ENCODE measurements at regions not wholly inside any gene's neighbourhood (a gene's known extent, or its start where the extent isn't known, plus 50 kb on each side); places are given as distances from the start of the nearest gene placed in this dataset.

- no peak overlapping the region for H3K4me2 ChIP-seq (ENCODE audit: low read depth, low read length, poor library complexity, severe bottlenecking)
- H3F3A ChIP-seq (ENCODE audit: insufficient read depth): no peaks in the 10 kb centered on the region
- no peaks in the 10 kb centered on the region for H3K27me3 ChIP-seq (ENCODE audit: low read length)
- no peaks in the 10 kb centered on the region for H3K9me2 ChIP-seq (replicated peaks; ENCODE audit: insufficient read depth, low read length)
- H3K27ac ChIP-seq (ENCODE audit: low read depth, low read length): no peak overlapping the region
- no peaks in the 10 kb centered on the region for H3K36me3 ChIP-seq (ENCODE audit: low read length)
- no peak overlapping the region for H2AFZ ChIP-seq (ENCODE audit: low read depth, low read length, severe bottlenecking)
- no peaks in the 10 kb centered on the region for H3K9me3 ChIP-seq (ENCODE audit: insufficient read depth, low read length)
- H3K79me2 ChIP-seq (ENCODE audit: insufficient read depth, low read length): no peaks in the 10 kb centered on the region
- H4K20me1 ChIP-seq (ENCODE audit: low read depth, low read length): no peaks in the 10 kb centered on the region; the same call in 1 of the 2 replicates
- TF ChIP-seq EZH2phosphoT487 (conservative IDR thresholded peaks at IDR 0.05; ENCODE audit: low read length) (no peak), CTCF (IDR thresholded peaks at IDR 0.05; ENCODE audit: insufficient read depth, low read length, poor library complexity, severe bottlenecking) (no peak)
- H3K9ac ChIP-seq (ENCODE audit: low read length): no peak overlapping the region
- H3K4me3 ChIP-seq (ENCODE audit: insufficient read depth, low read length, poor library complexity, severe bottlenecking): no peak overlapping the region
Measured at GRCh38 chr12:124440841-124441381, 126.5 kb downstream of the NCOR2 start.

GRCh38 chr12:124440031-124440626 is 127.3 kb downstream of the NCOR2 start:
- Histone ChIP-seq H3F3A (ENCODE audit: insufficient read depth) (no peaks in the 10 kb centered on the region), H3K27me3 (ENCODE audit: low read length) (no peaks in the 10 kb centered on the region), H3K9me2 (replicated peaks; ENCODE audit: insufficient read depth, low read length) (no peaks in the 10 kb centered on the region), H3K79me2 (ENCODE audit: insufficient read depth, low read length) (no peaks in the 10 kb centered on the region), H3K27ac (ENCODE audit: low read depth, low read length) (no peak overlapping the region), H3K36me3 (ENCODE audit: low read length) (no peaks in the 10 kb centered on the region), H2AFZ (ENCODE audit: low read depth, low read length, severe bottlenecking) (no peak overlapping the region), H3K9ac (ENCODE audit: low read length) (no peak overlapping the region), H3K4me2 (ENCODE audit: low read depth, low read length, poor library complexity, severe bottlenecking) (no peak overlapping the region), H4K20me1 (ENCODE audit: low read depth, low read length) (no peaks in the 10 kb centered on the region; the same call in 1 of the 2 replicates), H3K4me3 (ENCODE audit: insufficient read depth, low read length, poor library complexity, severe bottlenecking) (no peak overlapping the region), H3K9me3 (ENCODE audit: insufficient read depth, low read length) (no peaks in the 10 kb centered on the region)
- TF ChIP-seq EZH2phosphoT487 (conservative IDR thresholded peaks at IDR 0.05; ENCODE audit: low read length) (no peak), CTCF (IDR thresholded peaks at IDR 0.05; ENCODE audit: insufficient read depth, low read length, poor library complexity, severe bottlenecking) (no peak)

- Histone ChIP-seq H3F3A (ENCODE audit: insufficient read depth) (no peaks in the 10 kb centered on the region), H3K9me2 (replicated peaks; ENCODE audit: insufficient read depth, low read length) (no peaks in the 10 kb centered on the region), H3K9ac (ENCODE audit: low read length) (no peak overlapping the region), H3K4me3 (ENCODE audit: insufficient read depth, low read length, poor library complexity, severe bottlenecking) (no peak overlapping the region), H3K4me2 (ENCODE audit: low read depth, low read length, poor library complexity, severe bottlenecking) (no peak overlapping the region), H3K27ac (ENCODE audit: low read depth, low read length) (no peak overlapping the region), H4K20me1 (ENCODE audit: low read depth, low read length) (no peaks in the 10 kb centered on the region), H3K36me3 (ENCODE audit: low read length) (no peaks in the 10 kb centered on the region), H3K9me3 (ENCODE audit: insufficient read depth, low read length) (no peaks in the 10 kb centered on the region), H3K27me3 (ENCODE audit: low read length) (no peaks in the 10 kb centered on the region), H3K79me2 (ENCODE audit: insufficient read depth, low read length) (no peaks in the 10 kb centered on the region), H2AFZ (ENCODE audit: low read depth, low read length, severe bottlenecking) (no peak overlapping the region)
- no peak for TF ChIP-seq CTCF (IDR thresholded peaks at IDR 0.05; ENCODE audit: insufficient read depth, low read length, poor library complexity, severe bottlenecking)
Measured at GRCh38 chr12:124438437-124439056, 128.9 kb downstream of the NCOR2 start.

All from SU-DHL-6 (cell line).